ENCODE measurements at regions not wholly inside any gene's neighbourhood (a gene's known extent, or its start where the extent isn't known, plus 50 kb on each side); places are given as distances from the start of the nearest gene placed in this dataset.

- ChIA-PET POLR2A (no interaction called here), CTCF (ENCODE audit: low intra/inter-chr PET ratio, low total read pairs) (no interaction called here)
- no peak for DNase-seq (ENCODE audit: low spot score)
- in situ Hi-C loops (cut with HindIII; ENCODE audit: extremely low pct_ligation_motif_present, low pct_unique_long_range_greater_than_20kb) (no loop called here), intact Hi-C loops (cut with micrococcal nuclease; ENCODE audit: unreplicated experiment) (no loop called here)
- Histone ChIP-seq H3K9me3 (ENCODE audit: low read length) (no peaks in the 10 kb centered on the region), H4K20me1 (ENCODE audit: insufficient read depth, low read length) (no peaks in the 10 kb centered on the region), H3K27ac (ENCODE audit: extremely low read length, insufficient read depth, low read length) (no peak overlapping the region), H3K4me1 (ENCODE audit: insufficient read depth, low read length) (0 out of 2 replicates have a peak, but pooled peaks cover 9% of the 10 kb centered on the region), H3K9ac (ENCODE audit: insufficient read depth, low read depth, low read length) (no peak overlapping the region), H2AFZ (ENCODE audit: low read length) (no peak overlapping the region), H3K79me2 (ENCODE audit: insufficient read depth, low read length) (no peaks in the 10 kb centered on the region), H3K4me2 (ENCODE audit: low read depth, low read length) (no peak overlapping the region), H3K4me3 (replicated peaks in 1 of 3; ENCODE audit: insufficient read depth in 1 of 3, low read depth in 2 of 3, low read length in 3 of 3) (no peak overlapping the region), H3K36me3 (replicated peaks in 1 of 2; ENCODE audit: control insufficient read depth in 1 of 2, insufficient read depth in 2 of 2, low read length in 2 of 2) (no peaks in the 10 kb centered on the region), H3K27me3 (ENCODE audit: control insufficient read depth in 1 of 2, insufficient read depth in 2 of 2, low read length in 2 of 2) (no peaks in the 10 kb centered on the region; a peak in 2 of 5 replicates)
- ATAC-seq: no peak
- 1% methylated on average over 3 of the region's 3 CpGs for WGBS (ENCODE audit: low lambda C conversion rate)
- BruUV-seq (replicated peaks): no TSS peak
- no peak for TF ChIP-seq CENPX (CRISPR knock-in tag; IDR thresholded peaks at IDR 0.05)
- no peak for TF ChIP-seq ZNF530 (CRISPR knock-in tag; IDR thresholded peaks at IDR 0.05; ENCODE audit: low read depth)
- no peak for TF ChIP-seq CBX2 (IDR thresholded peaks at IDR 0.05; ENCODE audit: low read depth, low read length)
- TF ChIP-seq CBX2 (CRISPR knock-in tag; IDR thresholded peaks at IDR 0.05; ENCODE audit: low read depth): no peak
- TF ChIP-seq ZBTB49 (CRISPR knock-in tag; IDR thresholded peaks at IDR 0.05; ENCODE audit: borderline replicate concordance): no peak
- TF ChIP-seq MAFK (conservative IDR thresholded peaks at IDR 0.05 in 1 of 2, IDR thresholded peaks at IDR 0.05 in 1 of 2; ENCODE audit: low read length in 2 of 2): no peak
- no peak for TF ChIP-seq ZNF704 (CRISPR knock-in tag; IDR thresholded peaks at IDR 0.05; ENCODE audit: borderline replicate concordance)
- TF ChIP-seq ZNF251 (CRISPR knock-in tag; IDR thresholded peaks at IDR 0.05): no peak
- FAIRE-seq: no peak
Observed at GRCh38 chr1:81529014-81529413, 271.7 kb upstream of the ADGRL2 start.

Data from HepG2 (cell line).